ENCODE measurements at regions not wholly inside any gene's neighbourhood (a gene's known extent, or its start where the extent isn't known, plus 50 kb on each side); places are given as distances from the start of the nearest gene placed in this dataset.

DNA sequence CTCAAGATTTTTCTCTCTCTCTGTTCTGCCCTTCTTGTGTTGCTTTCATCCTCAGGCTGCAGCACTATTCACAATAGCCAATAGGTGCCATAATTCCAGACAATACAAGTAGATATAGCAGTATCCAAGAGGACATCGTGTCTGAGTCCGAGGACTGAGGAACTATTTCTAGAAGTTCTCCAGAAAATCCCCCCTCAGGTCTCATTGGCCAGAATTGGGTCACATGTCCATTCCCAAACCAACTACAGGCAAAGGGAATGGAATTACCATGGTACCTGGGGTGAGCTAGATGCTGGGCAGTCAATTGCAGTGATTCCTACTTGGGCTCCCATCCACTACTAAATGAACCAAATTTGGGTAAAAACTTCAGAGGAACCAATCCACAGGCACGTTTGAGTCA lies 301.9 kb upstream of the RASGEF1B start:
- DNase-seq (ENCODE audit: low read depth) = no peak

DNA sequence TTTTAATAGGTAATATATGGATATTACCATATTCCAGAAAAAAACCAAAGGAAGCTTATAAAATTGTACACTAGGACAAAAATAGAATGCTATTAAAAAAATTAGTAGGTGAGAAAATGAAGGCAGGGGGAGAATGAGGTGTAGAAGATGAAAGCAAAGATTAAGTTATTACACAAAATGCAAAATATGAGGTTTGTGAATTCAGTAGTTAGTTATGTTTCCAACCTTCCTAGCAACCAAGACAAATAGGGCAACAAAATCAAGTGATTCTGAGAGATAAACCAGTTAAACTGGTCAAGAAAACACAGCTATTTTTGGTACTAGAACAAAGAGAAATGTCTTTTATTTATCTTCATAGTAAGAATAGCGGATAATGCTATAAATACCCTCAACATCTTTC lies 300.0 kb upstream of the RASGEF1B start:
- no peak for DNase-seq (ENCODE audit: low read depth)

DNA sequence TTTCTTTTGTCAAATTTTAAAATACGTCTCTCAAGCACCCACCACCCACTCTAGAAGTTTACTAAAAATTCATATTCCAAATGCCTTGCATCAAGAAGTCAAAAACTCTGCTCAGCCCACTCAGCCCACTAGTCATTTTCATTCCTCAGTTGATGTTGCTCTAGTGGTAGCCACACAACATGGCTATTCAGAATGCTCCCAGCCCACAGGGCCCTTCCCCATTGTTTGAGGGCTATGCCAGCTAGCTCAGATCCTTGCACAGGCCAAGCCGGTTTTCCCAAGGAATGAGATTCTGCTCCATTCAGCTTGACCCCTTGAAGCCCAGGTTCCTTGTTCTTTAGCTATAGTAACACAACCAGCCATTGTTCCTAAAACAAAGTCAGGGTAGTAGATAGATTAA lies 297.5 kb upstream of the RASGEF1B start:
- DNase-seq (ENCODE audit: low read depth) = no peak

DNA sequence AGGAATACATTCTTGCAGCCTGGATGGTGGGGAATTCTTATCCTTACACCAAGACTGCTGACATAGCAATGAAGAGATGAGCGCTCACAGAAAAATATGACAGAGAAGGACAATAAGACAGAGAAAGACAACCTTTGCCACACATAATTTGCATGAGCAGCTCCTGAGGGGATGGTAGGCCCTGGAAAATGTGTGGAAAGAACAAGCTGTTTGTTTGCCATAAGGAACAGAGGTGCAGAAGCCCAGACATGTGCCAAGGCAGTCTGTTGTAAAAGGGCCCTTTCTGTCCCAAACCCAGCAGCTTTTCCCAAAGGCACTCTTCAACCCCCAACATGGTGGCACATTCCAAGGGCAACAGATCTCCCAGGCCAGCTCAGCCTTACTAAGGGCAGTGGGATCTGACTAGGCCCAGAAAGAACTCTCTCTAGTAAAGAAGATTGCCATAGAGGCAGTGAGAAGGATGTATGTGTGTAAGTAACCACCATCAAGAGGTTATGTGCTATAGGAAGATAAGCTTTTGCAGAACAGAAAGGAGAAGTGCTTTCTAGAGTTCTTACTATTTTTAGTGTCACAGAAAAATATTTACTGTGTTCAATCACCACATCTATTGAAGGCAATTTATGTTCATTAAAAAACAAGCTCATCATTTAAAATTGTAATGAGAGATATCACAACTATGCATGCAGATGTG lies 287.0 kb upstream of the RASGEF1B start:
- DNase-seq (ENCODE audit: low read depth) = no peak

DNA sequence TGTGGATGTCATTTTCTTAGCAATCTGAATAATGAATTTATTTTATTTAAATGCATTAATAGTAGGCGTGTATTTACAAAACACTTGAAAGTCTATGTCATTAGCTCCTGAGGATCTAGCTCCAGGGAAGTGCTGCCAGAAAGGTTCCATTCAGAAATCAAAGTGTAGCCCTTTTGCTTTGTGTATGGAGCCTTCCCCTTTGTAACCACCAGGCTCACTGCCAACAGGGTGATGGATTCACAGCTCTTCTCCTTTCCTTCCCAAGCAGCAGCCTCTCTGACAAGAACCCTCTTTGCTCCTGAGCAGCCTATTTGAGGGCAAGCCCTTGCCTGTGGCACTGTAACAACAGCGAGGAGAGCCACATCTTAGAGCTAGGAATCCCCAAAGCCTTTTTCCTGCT lies 286.0 kb upstream of the RASGEF1B start:
- no peak for DNase-seq (ENCODE audit: low read depth)

DNA sequence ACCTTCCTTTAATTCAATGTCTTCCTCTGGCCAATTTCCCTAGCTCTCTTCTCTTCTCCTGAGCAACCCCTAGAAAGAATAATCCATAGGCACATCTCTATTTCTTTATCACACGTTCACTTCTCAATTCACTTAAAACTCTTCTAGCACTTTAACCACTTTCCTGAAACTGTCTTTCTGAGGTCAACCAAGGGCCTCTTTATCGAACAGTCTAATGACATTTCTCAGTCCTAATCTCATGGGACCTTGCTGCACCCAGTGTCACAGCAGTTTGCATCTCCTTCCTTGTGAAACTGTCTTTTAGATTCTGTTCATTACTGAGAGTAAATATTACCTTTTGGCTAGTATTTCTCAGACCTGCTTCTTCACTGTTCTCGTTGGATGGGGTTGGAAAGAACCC lies 285.3 kb upstream of the RASGEF1B start:
- DNase-seq (ENCODE audit: low read depth) = no peak

DNA sequence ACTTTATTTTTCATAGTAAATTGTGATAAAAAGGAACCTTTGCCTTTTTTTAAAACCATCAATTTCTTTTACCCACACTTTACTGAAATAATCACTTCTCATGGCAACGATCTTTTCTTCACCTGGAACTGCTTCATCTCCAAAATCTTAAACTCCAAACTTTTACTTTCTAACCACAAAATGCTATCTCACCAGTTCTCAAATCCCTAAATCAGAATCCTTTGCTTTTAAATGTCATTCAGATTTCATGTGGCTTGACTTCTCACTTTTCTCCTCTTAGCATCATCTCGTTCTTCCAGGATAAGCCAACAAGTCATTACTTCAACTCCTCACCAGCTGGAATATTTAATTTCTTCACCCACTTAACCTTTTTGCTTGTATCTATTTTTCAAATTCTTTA lies 284.3 kb upstream of the RASGEF1B start:
- no peak for DNase-seq (ENCODE audit: low read depth)

DNA sequence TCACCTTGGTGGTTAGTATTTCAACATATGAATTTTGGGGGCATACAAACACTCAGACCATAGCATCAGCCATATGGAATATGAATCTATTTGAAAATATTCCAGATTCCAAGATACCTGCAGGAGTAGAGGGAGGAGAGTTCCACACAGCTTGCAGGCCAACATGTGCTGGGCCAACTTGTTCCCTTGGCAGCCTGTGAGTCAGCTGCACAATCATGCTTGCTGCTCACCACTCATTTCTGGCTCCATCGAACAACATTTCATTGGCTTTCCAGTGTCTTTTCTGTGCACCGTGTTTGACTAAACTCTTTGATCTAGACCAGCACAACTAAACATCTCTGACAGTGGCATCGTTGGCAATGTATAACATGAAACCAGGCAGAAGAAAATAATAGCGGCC lies 282.5 kb upstream of the RASGEF1B start:
- DNase-seq (ENCODE audit: low read depth) = no peak

DNA sequence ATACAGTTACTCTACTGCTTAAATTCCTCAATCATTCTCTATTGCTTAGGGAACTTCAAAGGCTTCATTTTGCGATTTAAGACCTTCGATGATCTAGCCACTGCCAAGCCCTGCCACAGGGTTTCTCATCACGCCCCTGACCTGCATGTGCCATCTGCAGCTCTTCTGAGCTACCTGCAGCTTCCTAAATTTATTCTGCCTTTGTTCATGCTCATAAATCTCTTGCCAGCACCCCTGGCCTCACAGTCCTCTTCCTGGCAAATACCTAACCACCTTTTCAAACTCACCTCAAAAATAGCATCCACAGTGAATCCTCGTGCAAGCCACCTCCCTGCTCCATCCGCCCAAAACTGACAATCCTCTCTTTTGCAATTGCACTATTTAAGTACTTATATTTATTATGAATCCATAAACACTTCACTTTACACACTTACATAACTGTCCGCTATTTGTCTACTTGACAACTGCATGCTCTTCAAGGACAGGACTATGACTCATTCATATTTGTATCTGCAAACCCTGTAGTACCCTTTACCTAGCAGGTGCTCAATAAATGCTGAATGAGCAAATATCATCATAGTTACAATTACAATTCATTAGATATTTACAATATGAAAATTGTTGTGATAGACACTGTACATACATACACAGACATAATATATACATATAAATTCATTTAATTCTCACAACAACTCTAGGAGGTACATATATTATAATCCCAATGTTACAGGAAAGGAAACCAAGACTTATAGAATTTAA lies 280.0 kb upstream of the RASGEF1B start:
- DNase-seq (ENCODE audit: low read depth) = no peak

DNA sequence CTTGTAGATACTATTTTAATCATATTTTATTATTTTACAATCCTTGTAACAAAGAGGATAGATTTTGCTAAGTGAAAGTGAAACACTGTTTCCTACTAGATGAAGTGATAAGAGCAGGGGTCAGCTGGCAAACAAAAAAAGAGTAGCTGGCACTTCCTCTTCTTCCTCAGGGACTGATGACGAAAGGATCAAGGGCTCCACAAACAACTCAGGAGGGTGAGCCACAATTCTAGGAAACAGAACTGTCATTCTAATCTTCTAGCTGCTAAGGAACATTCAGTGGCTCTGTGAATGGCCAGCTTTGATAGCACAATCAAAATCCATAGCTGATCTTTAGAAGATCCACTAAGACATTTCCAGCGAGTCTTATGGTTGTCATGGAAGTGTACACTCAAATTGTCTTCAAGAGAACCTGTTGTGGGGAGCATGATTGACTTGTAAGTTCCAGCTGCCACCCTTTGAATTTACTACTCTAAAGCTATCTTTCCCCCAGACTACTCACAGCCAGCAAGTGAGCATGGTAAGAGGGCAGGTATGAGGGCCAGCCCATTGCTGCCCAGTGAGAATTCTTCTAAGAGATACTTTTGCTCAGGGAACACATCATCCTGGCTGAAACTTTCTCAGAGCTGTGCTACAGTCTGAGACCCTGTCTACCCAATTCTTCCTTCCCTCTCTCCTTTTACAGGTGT lies 275.7 kb upstream of the RASGEF1B start:
- no peak for DNase-seq (ENCODE audit: low read depth)

DNA sequence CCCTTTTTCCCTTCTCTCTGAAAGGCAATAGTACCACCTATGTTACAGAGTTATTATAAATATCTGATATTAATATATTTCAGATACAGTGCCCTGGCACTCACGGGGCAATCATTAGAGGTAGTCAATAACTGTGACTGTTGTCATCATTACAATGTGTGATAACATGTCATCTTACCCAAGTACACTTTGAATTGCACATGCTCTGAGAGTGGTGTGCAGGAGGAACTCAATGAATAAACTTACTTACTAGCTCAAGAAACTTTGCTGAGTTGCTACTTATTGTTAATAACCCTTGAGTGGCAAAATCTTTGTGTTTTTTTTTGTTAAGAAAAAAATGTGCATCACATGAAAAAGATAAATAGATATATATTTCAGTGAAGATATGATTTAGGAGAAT lies 275.1 kb upstream of the RASGEF1B start:
- no peak for DNase-seq (ENCODE audit: low read depth)

DNA sequence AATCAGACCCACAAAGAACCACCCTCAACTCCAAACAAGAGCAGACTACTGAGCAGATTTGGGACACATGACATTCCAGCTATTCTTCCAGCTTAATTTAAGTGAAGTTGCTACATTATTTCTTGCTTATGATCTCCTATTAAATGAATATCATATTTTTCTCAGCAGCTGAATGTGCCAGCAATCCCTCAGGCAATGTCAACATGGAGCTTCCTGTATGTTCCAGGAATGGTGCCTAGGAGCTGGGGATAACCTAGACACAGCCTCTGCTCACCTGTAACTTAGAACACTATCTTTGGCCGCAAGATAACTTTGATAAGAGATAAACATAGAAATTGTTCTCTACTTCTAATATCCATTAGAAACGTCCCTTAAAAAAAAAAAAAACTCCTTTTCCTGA lies 274.4 kb upstream of the RASGEF1B start:
- DNase-seq (ENCODE audit: low read depth) = no peak

DNA sequence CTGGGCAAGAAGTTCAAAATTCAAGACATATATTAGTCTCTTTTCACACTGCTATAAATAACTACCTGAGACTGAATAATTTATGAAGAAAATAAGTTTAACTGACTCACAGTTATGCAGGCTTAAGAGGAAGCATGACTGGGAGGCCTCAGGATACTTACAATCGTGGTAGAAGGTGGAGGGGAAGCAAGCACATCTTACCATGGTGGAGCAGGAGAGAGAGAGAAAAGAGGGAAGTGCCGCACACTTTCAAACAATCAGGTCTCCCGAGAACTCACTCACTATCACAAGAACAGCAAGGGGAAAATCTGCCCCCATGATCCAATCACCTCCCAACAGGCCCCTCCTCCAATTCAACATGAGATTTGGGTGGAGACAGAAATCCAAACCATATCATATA lies 273.3 kb upstream of the RASGEF1B start:
- DNase-seq (ENCODE audit: low read depth) = no peak

DNA sequence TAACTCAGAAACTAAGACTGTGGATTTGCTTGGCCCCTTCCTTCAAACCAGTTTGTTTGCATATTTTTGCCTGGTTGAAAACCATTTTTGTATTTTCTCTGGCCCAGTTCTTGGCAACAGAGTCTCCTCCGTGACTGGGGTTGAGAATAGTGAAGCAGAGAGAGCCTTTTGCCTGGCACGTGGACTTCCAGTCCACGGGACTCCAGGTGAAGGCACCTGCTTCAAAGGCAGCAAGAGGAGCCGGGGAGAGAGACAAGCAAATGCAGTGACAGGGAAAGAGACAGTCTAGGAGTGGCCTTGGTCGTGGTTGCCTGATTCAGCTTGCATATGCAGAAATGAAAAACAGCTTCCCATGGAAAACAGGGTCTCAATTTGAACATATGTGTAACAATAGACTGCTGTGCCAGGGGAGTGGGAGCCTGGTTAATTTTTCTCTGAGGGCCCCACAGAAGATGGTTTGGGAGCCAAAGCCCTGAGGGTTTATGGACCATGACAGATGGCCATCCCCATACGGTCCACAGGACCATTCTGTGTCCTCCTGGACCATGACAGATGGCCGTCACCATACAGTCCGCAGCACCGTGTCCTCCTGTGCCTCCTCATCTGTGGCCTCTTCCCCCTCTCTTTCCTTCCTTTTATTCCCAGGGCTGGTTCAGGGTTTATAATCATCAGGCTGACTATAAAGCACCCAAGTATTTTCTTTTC lies 272.2 kb upstream of the RASGEF1B start:
- DNase-seq (ENCODE audit: low read depth) = no peak

DNA sequence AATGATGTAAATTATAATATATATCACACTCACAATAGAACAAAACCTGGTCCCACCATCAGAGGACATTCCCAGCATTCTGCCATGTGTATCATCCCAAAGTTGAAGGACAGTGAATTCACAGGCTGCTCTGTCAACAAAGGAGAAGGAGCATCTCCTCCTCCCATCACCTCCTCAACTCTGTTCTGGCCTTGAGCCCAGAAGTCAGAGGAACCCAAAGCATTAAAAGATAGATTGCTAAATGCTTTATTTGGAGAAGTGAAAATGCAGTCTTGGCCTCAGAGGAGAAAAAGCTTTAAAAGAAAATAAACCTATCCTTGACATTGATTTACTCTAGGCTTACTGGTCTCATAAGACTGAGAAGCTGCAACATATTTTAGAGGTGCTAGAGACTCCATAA lies 268.8 kb upstream of the RASGEF1B start:
- no peak for DNase-seq (ENCODE audit: low read depth)

DNA sequence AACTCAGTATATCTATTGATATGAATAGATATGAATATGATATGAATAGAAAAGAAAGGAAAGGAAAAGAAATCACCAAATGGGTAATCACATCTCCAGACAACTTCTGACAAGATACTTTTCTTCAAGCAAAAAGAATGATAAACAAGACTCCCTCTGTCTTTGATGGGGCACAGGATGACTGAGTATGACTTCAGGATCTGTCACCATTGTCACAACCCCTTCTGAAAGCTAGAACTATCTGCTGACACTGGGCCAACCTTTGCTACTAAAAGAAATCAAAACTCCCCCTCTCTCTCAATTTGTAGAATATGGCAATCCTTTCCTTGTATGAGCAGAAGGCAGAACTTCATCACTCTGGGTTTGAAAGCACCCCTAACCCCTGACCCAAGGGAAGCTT lies 267.2 kb upstream of the RASGEF1B start:
- DNase-seq (ENCODE audit: low read depth) = no peak

DNA sequence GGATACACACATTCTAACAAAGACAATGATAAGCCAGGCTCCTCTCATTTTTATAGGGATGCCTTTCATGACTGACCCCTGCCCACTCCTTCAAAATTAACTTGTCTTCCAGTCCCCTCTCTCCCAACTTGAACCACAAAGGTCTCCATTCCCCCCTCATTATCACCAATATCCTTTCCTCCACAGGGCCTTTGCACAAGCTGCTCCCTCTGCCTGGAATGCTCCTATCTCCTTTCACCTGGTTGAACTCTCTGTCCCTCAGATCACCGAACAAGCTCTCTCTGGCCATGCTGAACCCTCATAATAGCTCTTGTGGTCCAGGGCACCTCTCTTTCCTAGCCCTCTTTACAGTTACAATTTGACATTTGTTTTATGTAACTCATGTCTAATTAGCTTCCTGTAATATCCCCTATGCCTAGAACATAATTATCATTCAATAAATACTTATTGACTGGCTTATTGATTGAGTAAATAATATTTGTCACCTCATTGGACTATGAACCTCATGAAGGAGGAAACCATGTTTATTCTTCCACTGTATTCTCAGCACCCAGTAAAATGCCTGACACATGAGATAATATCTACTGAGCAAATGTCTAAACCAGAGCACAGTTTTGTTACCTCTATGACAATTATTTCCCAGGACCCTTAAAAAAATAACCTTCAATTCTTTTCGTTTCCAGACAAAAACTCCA lies 266.3 kb upstream of the RASGEF1B start:
- no peak for DNase-seq (ENCODE audit: low read depth)

DNA sequence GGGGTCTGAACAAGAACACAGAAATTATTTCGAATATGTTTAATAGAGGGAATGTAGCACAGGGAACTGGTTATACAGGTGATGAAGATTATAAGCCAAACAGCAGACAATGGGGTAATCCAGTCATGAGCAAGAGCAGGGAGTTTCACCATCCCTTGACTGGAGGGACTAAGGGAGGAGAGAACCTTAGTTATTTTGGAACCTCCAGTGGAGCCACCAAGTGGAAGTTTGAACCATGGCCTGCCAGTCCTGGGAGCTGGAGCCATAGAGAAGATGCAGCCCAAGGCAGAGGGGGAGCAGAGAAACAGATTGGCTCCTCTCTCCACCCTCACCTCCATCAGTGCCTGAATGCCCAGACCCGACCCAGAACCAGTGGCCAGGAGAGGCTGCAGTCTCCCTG lies 264.6 kb upstream of the RASGEF1B start:
- no peak for DNase-seq (ENCODE audit: low read depth)

DNA sequence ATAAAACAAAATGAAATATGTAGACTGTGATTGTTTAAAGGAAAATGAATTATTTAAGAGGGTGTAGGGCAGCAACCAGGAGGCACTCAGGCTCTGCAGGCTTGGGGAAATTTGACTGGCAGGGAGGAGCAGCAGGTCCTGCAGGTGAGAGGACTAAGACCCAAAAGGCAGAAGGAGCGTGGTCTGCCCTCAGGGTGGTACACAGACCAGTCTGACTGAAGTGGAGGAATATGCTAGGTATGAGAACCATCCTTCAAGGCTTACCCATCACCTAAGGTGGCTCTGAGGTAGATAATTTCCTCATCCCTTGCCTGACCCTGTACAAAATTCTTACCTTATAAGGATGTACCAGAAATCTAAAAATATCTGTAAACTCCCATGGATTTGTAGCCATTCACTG lies 261.3 kb upstream of the RASGEF1B start:
- no peak for DNase-seq (ENCODE audit: low read depth)

DNA sequence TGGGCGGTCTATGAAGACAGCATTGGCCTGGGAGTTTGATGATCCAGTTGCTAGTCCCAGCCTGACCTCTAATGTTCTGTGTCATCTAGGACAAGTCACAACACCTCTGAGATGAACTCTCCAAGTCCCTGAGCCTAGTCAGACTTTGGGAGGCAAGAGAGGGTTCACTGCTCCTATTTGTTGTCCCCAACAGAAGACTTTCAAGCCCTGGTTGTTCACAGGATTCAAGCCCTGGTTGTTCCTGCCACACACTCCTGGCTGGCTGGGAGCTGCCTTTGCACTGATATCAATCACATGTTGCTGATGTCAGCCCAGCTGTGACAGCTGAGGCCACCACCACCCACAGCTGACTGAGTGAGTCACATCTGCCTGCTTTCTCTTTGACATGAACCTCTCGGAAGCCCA lies 253.2 kb upstream of the RASGEF1B start:
- no peak for DNase-seq (ENCODE audit: low read depth)

DNA sequence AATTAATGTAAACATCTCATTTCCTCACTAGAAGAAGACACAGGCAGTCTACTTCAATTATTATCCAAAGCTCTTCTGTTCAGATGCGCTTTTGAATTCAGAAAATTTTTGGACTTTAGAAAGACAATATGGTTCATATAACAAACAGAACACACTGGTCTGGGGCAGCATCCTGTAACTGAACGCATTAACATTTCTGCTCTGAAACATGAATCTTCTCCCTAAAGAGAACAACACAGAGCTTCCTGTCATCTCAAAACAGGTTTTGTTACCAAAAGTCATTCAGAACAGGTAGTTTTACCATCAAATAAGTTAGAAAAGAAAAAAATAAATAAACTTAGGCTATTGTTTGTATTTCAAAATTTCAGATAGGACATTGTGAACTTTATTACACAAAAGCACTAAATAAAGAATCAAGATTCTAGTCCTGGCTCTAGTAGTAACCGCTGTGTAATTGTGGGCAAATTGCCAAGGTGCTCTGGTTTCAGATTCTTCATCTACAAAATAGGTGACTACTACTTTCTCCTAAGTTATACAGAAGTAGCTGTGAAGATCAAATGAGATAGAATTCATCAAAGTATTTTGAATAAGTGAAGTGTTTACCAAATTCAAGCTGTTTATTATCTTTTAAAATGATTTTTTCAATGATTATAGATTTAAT lies 252.3 kb upstream of the RASGEF1B start:
- DNase-seq (ENCODE audit: low read depth) = no peak

Data from fibroblast of gingiva (primary cell).